Vagina (tissue), 2 donors: ENCODE measurements at regions not wholly inside any gene's neighbourhood (a gene's known extent, or its start where the extent isn't known, plus 50 kb on each side); places are given as distances from the start of the nearest gene placed in this dataset.

Experiments used
- POLR2A ChIP-seq, 2 donors: fragments of 450-650 bp; IDR thresholded peaks; one replicate each; pipeline ENCODE4 v1.6.1; 2017; ENCODE audit warnings: antibody characterized with exemption in 2 of 2, mild to moderate bottlenecking in 2 of 2, moderate library complexity in 2 of 2
- POLR2AphosphoS5 ChIP-seq, 2 donors: sonication (generic); formaldehyde crosslinking; IDR thresholded peaks; one replicate each; pipeline ENCODE4 v1.9.0; 2017; ENCODE audit warnings: antibody characterized with exemption in 2 of 2, mild to moderate bottlenecking in 2 of 2, low read depth in 1 of 2; ENCODE audit not compliant: insufficient read depth in 1 of 2
- TF ChIP-seq, protein P1 (sequence below), 3 experiments: fragments of 450-650 bp in 2 of 3; fragments of 200-600 bp in 1 of 3; sonication (generic) in 1 of 3; IDR thresholded peaks; one replicate each; pipeline ENCODE4 v1.5.1; 2017 to 2019; ENCODE audit warnings: antibody characterized with exemption in 3 of 3, mild to moderate bottlenecking in 2 of 3, moderate library complexity in 2 of 3

DNA sequence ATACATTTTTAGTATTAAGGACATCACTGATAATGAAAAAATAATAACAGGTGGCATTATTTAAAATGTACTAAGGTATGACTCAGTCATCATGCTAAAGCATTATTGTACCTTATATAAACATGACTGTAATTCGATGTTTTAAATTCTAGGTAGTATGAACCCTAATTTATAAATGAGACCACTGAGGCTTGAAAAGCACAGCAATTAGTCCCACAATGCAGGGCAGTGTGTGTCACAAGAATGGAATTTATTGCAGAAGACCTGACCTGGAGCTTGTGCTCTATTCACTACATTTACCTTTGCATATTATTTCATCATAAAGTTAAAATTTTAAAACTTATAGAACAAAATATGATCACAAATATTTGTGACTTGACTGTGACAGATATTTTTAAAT lies 358.5 kb upstream of the DSEL start:
- TF ChIP-seq POLR2A (IDR thresholded peaks at IDR 0.05) (no peak), POLR2AphosphoS5 (IDR thresholded peaks at IDR 0.05; ENCODE audit: insufficient read depth in 1 of 2, low read depth in 1 of 2) (no peak)
- TF ChIP-seq, protein P1, sequence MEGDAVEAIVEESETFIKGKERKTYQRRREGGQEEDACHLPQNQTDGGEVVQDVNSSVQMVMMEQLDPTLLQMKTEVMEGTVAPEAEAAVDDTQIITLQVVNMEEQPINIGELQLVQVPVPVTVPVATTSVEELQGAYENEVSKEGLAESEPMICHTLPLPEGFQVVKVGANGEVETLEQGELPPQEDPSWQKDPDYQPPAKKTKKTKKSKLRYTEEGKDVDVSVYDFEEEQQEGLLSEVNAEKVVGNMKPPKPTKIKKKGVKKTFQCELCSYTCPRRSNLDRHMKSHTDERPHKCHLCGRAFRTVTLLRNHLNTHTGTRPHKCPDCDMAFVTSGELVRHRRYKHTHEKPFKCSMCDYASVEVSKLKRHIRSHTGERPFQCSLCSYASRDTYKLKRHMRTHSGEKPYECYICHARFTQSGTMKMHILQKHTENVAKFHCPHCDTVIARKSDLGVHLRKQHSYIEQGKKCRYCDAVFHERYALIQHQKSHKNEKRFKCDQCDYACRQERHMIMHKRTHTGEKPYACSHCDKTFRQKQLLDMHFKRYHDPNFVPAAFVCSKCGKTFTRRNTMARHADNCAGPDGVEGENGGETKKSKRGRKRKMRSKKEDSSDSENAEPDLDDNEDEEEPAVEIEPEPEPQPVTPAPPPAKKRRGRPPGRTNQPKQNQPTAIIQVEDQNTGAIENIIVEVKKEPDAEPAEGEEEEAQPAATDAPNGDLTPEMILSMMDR (IDR thresholded peaks at IDR 0.05) = no peak
